Neural cell (in vitro differentiated cells): ENCODE measurements at regions not wholly inside any gene's neighbourhood (a gene's known extent, or its start where the extent isn't known, plus 50 kb on each side); places are given as distances from the start of the nearest gene placed in this dataset.

ENCODE experiments used
- EP300 ChIP-seq: fragments of 450-650 bp; conservative IDR thresholded peaks from 2 replicates; pipeline ENCODE4 v1.6.1; 2014; ENCODE audit warnings: antibody characterized with exemption, mild to moderate bottlenecking, moderate library complexity; ENCODE audit not compliant: poor library complexity, severe bottlenecking
- EZH2 ChIP-seq: fragments of 200-600, 300-800 bp; shearing (Covaris generic), sonication (generic); IDR thresholded peaks from 2 replicates; pipeline ENCODE4 v1.6.1; 2014; ENCODE audit warnings: antibody characterized with exemption, low read length, borderline replicate concordance, mild to moderate bottlenecking; ENCODE audit not compliant: insufficient read depth, poor library complexity, severe bottlenecking
- POLR2AphosphoS5 ChIP-seq: IDR thresholded peaks from 2 replicates; pipeline ENCODE4 v1.6.1; 2012
- RAD21 ChIP-seq: fragments of 450-650 bp; conservative IDR thresholded peaks from 2 replicates; pipeline ENCODE4 v1.6.1; 2014; ENCODE audit warnings: antibody characterized with exemption, mild to moderate bottlenecking, moderate library complexity
- SMC3 ChIP-seq: fragments of 450-650 bp; conservative IDR thresholded peaks from 2 replicates; pipeline ENCODE4 v1.6.1; 2014; ENCODE audit warnings: antibody characterized with exemption, mild to moderate bottlenecking, moderate library complexity; ENCODE audit not compliant: poor library complexity
- TF ChIP-seq, protein P1 (sequence below): fragments of 450-650 bp; IDR thresholded peaks from 2 replicates; pipeline ENCODE4 v1.5.1; 2014; ENCODE audit warnings: antibody characterized with exemption, mild to moderate bottlenecking, moderate library complexity; ENCODE audit not compliant: poor library complexity, severe bottlenecking
- TF ChIP-seq, protein P2 (sequence below): IDR thresholded peaks from 2 replicates; pipeline ENCODE4 v1.6.1; 2012; ENCODE audit warnings: borderline replicate concordance

DNA sequence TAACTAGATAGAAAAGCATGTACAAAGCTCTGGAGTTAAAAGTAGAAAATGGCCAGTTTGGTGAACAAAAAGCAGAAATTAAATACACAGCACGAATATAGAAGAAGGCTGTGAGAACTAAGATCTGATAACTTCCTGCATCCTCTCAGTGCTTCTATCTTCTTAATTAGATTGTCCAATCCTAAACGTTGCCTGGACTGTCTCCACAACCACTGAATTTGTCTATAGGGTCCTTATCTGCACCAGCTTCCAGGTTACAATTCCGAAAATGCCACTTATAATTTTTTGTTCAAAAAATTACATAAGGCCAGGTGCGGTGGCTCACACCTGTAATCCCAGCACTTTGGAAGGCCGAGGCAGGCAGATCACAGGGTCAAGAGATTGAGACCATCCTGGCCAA lies 626.3 kb downstream of the TBL1XR1 start:
- TF ChIP-seq, protein P1, sequence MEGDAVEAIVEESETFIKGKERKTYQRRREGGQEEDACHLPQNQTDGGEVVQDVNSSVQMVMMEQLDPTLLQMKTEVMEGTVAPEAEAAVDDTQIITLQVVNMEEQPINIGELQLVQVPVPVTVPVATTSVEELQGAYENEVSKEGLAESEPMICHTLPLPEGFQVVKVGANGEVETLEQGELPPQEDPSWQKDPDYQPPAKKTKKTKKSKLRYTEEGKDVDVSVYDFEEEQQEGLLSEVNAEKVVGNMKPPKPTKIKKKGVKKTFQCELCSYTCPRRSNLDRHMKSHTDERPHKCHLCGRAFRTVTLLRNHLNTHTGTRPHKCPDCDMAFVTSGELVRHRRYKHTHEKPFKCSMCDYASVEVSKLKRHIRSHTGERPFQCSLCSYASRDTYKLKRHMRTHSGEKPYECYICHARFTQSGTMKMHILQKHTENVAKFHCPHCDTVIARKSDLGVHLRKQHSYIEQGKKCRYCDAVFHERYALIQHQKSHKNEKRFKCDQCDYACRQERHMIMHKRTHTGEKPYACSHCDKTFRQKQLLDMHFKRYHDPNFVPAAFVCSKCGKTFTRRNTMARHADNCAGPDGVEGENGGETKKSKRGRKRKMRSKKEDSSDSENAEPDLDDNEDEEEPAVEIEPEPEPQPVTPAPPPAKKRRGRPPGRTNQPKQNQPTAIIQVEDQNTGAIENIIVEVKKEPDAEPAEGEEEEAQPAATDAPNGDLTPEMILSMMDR: no peak
- TF ChIP-seq POLR2AphosphoS5: no peak
- TF ChIP-seq, protein P2, sequence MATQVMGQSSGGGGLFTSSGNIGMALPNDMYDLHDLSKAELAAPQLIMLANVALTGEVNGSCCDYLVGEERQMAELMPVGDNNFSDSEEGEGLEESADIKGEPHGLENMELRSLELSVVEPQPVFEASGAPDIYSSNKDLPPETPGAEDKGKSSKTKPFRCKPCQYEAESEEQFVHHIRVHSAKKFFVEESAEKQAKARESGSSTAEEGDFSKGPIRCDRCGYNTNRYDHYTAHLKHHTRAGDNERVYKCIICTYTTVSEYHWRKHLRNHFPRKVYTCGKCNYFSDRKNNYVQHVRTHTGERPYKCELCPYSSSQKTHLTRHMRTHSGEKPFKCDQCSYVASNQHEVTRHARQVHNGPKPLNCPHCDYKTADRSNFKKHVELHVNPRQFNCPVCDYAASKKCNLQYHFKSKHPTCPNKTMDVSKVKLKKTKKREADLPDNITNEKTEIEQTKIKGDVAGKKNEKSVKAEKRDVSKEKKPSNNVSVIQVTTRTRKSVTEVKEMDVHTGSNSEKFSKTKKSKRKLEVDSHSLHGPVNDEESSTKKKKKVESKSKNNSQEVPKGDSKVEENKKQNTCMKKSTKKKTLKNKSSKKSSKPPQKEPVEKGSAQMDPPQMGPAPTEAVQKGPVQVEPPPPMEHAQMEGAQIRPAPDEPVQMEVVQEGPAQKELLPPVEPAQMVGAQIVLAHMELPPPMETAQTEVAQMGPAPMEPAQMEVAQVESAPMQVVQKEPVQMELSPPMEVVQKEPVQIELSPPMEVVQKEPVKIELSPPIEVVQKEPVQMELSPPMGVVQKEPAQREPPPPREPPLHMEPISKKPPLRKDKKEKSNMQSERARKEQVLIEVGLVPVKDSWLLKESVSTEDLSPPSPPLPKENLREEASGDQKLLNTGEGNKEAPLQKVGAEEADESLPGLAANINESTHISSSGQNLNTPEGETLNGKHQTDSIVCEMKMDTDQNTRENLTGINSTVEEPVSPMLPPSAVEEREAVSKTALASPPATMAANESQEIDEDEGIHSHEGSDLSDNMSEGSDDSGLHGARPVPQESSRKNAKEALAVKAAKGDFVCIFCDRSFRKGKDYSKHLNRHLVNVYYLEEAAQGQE: no peak
- no peak for TF ChIP-seq EP300
- no peak for TF ChIP-seq RAD21
- TF ChIP-seq EZH2: no peak
- TF ChIP-seq SMC3: no peak
